Epithelial cell of proximal tubule (primary cell): ENCODE measurements at regions not wholly inside any gene's neighbourhood (a gene's known extent, or its start where the extent isn't known, plus 50 kb on each side); places are given as distances from the start of the nearest gene placed in this dataset.
A peak's percentile ranks its signal among the peaks of the same experiment; 100 is the strongest.

Experiments used
- DNase-seq: peaks from one replicate; pipeline ENCODE4 v3.0.0-alpha.2; 2011; ENCODE audit warnings: low read depth
- H3K4me3 ChIP-seq: 2 replicates; pipeline ENCODE4 v1.5.1; 2011; ENCODE audit warnings: low read depth, mild to moderate bottlenecking, low read length
- CTCF ChIP-seq: conservative IDR thresholded peaks from 2 replicates; pipeline ENCODE4 v1.5.1; 2012; ENCODE audit warnings: low read depth, mild to moderate bottlenecking, low read length

- H3K4me3 ChIP-seq: no peak overlapping the region
- no peak for DNase-seq
- TF ChIP-seq CTCF: no peak
Measured at GRCh38 chr10:23606456-23606855, 167.6 kb downstream of the OTUD1 start.

GRCh38 chr10:23608926-23609325, 170.1 kb downstream of the OTUD1 start:
- peak; percentile 42 for DNase-seq
- H3K4me3 ChIP-seq: no peak overlapping the region
- no peak for TF ChIP-seq CTCF

GRCh38 chr10:23610626-23611307, 171.9 kb downstream of the OTUD1 start:
- no peak for DNase-seq
- TF ChIP-seq CTCF: no peak
- no peak overlapping the region for H3K4me3 ChIP-seq

DNA sequence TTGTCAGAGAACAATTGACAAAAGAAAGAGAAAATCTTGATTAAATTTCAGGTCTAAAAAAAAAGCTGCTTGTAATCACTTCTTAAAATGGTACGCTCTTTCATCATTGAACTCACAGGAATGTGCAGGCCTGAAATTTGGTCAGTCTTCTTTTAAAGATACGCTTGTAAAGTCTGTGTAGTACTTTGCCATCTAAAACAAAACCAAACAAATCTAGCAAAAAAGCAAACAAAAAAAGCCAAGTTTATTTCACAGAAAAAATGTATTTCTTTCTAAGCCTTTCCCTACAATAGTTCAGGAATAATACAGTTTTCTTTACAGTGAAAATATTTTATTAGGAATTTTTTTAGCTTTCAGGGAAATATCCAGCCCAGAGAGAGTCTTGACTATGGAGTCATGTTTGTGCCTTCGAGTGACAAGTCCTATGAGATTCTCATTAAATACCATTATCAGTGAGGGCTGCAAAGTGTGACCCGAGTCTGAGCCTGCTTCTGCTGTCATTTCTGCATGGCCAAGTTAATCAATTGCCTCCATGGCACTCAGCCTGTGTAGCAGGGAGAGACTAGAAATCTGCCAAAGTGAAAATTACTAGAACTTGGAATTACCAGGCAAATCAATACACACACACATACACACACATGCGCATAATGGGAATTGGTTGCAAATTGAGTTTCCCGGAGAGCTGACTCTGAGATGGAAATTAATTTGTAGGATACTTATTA, 172.6 kb downstream of the OTUD1 start:
- TF ChIP-seq CTCF: no peak
- DNase-seq: no peak
- H3K4me3 ChIP-seq: no peak overlapping the region

DNA sequence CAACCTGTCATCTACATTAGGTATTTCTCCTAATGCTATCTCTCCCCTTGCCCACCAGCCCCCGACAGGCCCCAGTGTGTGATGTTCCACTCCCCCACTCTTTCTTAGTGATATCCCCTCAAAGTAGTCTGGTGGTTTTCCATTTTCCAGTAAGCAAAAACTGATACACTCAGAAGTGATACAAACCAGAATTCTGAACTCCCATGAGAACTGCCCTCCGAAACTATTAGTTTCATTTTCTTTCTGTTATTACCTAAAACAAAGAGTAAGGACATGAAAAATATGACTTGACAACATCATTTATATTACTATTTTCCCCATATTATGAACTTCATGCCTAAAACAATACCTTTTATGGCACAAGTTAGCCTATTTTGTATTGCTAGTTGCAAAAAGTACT, 175.0 kb downstream of the OTUD1 start:
- H3K4me3 ChIP-seq: no peak overlapping the region
- TF ChIP-seq CTCF: no peak
- DNase-seq: no peak

DNA sequence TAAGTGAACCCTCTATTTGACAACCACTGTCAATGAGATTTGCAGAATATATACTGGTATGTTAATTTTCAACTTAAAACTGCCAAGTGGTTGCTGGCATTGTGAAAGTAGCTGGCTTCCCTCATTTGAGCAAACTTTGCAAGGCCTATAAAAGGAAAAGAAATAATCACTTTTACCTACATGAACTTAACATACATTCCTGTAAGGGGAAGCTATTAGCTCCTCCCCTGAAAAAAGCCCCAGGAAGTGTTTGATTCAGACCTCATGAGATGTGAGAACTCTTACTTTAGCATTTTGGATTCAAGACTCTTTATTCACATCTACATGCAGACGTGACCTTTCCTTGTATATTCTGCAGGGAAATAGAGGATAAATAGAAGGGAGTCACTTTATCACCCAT, 175.6 kb downstream of the OTUD1 start:
- no peak for DNase-seq
- TF ChIP-seq CTCF: no peak
- no peak overlapping the region for H3K4me3 ChIP-seq

DNA sequence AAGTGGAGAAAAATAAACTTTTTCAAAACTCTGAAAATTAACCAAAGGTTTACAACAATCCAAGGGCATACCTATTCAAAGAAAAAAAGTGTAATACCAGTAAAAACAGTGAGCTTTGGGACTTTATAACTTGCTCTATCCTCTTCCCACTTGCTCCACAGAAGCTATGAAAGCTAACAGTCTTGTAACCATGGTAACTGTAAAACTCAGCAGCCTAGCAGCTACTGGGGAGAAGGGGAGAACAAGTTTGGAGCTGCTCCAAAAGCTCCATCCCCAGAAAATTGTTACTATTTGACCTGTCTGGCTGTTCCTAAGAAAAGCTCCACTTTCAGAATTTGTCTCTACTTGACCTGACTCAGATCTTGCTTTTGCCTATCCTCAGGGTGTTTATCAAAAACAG, 191.5 kb downstream of the OTUD1 start:
- peak; percentile 10 for DNase-seq
- TF ChIP-seq CTCF: no peak
- H3K4me3 ChIP-seq: peak overlapping the region; percentile 8
